Stomach (tissue), 8 donors: ENCODE measurements at regions not wholly inside any gene's neighbourhood (a gene's known extent, or its start where the extent isn't known, plus 50 kb on each side); places are given as distances from the start of the nearest gene placed in this dataset.
A peak's percentile ranks its signal among the peaks of the same experiment; 100 is the strongest.

Source experiments
- DNase-seq, 2 donors: peaks; one replicate each; pipeline versions ENCODE4 v3.0.0 to v3.0.0-alpha.2; 2013 to 2019
- H3K27ac ChIP-seq, 5 donors: fragments of 200-600 bp in 4 of 5; sonication (generic) in 4 of 5; one replicate each; pipeline ENCODE4 v1.5.1; 2013 to 2019; ENCODE audit warnings: mild to moderate bottlenecking in 1 of 5, moderate library complexity in 1 of 5
- H3K27me3 ChIP-seq, 3 donors: fragments of 200-600 bp; sonication (generic); one replicate each; pipeline ENCODE4 v1.5.1; 2017 to 2019; ENCODE audit warnings: mixed run types in 1 of 3
- H3K36me3 ChIP-seq, 4 donors: fragments of 200-600 bp; sonication (generic); 1 replicate in 3 of 4; 2 replicates in 1 of 4; pipeline ENCODE4 v1.5.1; 2016 to 2019
- H3K4me1 ChIP-seq, 4 donors: fragments of 200-600 bp; sonication (generic); one replicate each; pipeline ENCODE4 v1.5.1; 2016 to 2019
- H3K4me3 ChIP-seq, 4 donors: fragments of 200-600 bp; sonication (generic) in 3 of 4; one replicate each; pipeline ENCODE4 v1.5.1; 2016 to 2019; ENCODE audit warnings: mild to moderate bottlenecking in 1 of 4
- H3K9me3 ChIP-seq, 4 donors: fragments of 200-600 bp; sonication (generic); one replicate each; pipeline ENCODE4 v1.5.1; 2016 to 2019
- CTCF ChIP-seq, 7 experiments: fragments of 450-650 bp in 4 of 7; fragments of 200-600 bp in 3 of 7; sonication (generic) in 3 of 7; IDR thresholded peaks; one replicate each; pipeline ENCODE4 v1.5.1; 2016 to 2019; ENCODE audit warnings: antibody characterized with exemption in 7 of 7, control low read depth in 2 of 7, mild to moderate bottlenecking in 1 of 7
- EP300 ChIP-seq: sonication (generic); formaldehyde crosslinking; IDR thresholded peaks from one replicate; pipeline ENCODE4 v1.6.1; 2017; ENCODE audit warnings: antibody characterized with exemption
- POLR2A ChIP-seq, 4 donors: fragments of 450-650 bp; IDR thresholded peaks; one replicate each; pipeline ENCODE4 v1.6.1; 2016; ENCODE audit warnings: antibody characterized with exemption in 4 of 4, control low read depth in 2 of 4, mild to moderate bottlenecking in 1 of 4, moderate library complexity in 1 of 4
- POLR2AphosphoS5 ChIP-seq, 3 donors: sonication (generic); formaldehyde crosslinking; IDR thresholded peaks; one replicate each; pipeline ENCODE4 v1.6.1; 2016; ENCODE audit warnings: antibody characterized with exemption in 3 of 3
- WGBS, 5 donors: extraction: QIAGEN DNeasy Blood & Tissue Kit in 3 of 5; methylation state at CpG; one replicate each; pipeline versions ENCODE4 v1.1.5 to v1.1.7; 2013 to 2018; 5-methylcytosine and 5-hydroxymethylcytosine counted together
- intact Hi-C: fragments of 100-400 bp; cut with DNase I; formaldehyde crosslinking; loops from one replicate; pipeline ENCODE4 v1.15.1; 2023; ENCODE audit warnings: low total_unique reads
- donor health status: healthy with polysubstance abuse.
- donor health status: Bipolar disorder and iron deficiency.
- donor health status: healthy.

GRCh38 chr17:34163646-34164045 is 91.4 kb upstream of the CCL2 start:
- peaks cover 0 to 15% (median 10%) of the 10 kb centered on the region in 4 donors for H3K4me1 ChIP-seq
- no peaks in the 10 kb centered on the region for H3K36me3 ChIP-seq
- peak in 1 of 2 donors; percentile 61 for DNase-seq
- intact Hi-C loops: loop anchor here (10.0 kb wide), 1 partner anchor 379 kb away; no protein-coding TSS in a partner anchor
- H3K4me3 ChIP-seq: no peak overlapping the region
- H3K27ac ChIP-seq: peak overlapping the region in 1 of 5 donors; percentile 64
- WGBS, 5 donors: 9 to 16% (median 12%) methylated on average over 6 of the region's 6 CpGs
- H3K27me3 ChIP-seq: peaks cover 0 to 69% (median 7%) of the 10 kb centered on the region in 3 donors
- no peaks in the 10 kb centered on the region for H3K9me3 ChIP-seq
- no peak for TF ChIP-seq POLR2AphosphoS5 (IDR thresholded peaks at IDR 0.05)
- TF ChIP-seq CTCF (IDR thresholded peaks at IDR 0.05): peak in 4 of 7 experiments; percentile 10 to 23 (median 16)

GRCh38 chr17:34164837-34165236 is 90.2 kb upstream of the CCL2 start:
- H3K27ac ChIP-seq: no peak overlapping the region
- no peaks in the 10 kb centered on the region for H3K9me3 ChIP-seq
- intact Hi-C loops: loop anchor here (10.0 kb wide), 1 partner anchor 380 kb away; no protein-coding TSS in a partner anchor
- TF ChIP-seq CTCF (IDR thresholded peaks at IDR 0.05): no peak
- no peak for DNase-seq
- peaks cover 0 to 57% (median 7%) of the 10 kb centered on the region in 3 donors for H3K27me3 ChIP-seq
- WGBS, 5 donors: 70 to 79% (median 74%) methylated on average over 4 of the region's 4 CpGs
- H3K4me1 ChIP-seq: peaks cover 0 to 15% (median 10%) of the 10 kb centered on the region in 4 donors
- no peak overlapping the region for H3K4me3 ChIP-seq
- H3K36me3 ChIP-seq: no peaks in the 10 kb centered on the region

GRCh38 chr17:34166352-34166751 is 88.7 kb upstream of the CCL2 start:
- H3K27me3 ChIP-seq: peaks cover 0 to 44% (median 7%) of the 10 kb centered on the region in 3 donors
- no peak overlapping the region for H3K4me3 ChIP-seq
- intact Hi-C loops: loop anchor here (10.0 kb wide), 1 partner anchor 382 kb away; no protein-coding TSS in a partner anchor
- TF ChIP-seq EP300 (no peak), POLR2A (IDR thresholded peaks at IDR 0.05) (no peak), POLR2AphosphoS5 (IDR thresholded peaks at IDR 0.05) (no peak)
- H3K36me3 ChIP-seq: no peaks in the 10 kb centered on the region
- no peak for DNase-seq
- H3K27ac ChIP-seq: no peak overlapping the region
- peaks cover 0 to 15% (median 10%) of the 10 kb centered on the region in 4 donors for H3K4me1 ChIP-seq
- H3K9me3 ChIP-seq: no peaks in the 10 kb centered on the region

GRCh38 chr17:34167354-34167753 is 87.7 kb upstream of the CCL2 start:
- Histone ChIP-seq H3K27me3 (peaks cover 0 to 34% (median 4%) of the 10 kb centered on the region in 3 donors), H3K9me3 (peaks cover 0 to 5% (median 0%) of the 10 kb centered on the region in 4 donors), H3K36me3 (no peaks in the 10 kb centered on the region), H3K4me3 (no peak overlapping the region), H3K4me1 (peaks cover 0 to 13% (median 9%) of the 10 kb centered on the region in 4 donors), H3K27ac (no peak overlapping the region)
- DNase-seq: peak; percentile 46 to 50
- WGBS, 5 donors: 16 to 40% (median 35%) methylated on average over 5 of the region's 5 CpGs
- intact Hi-C loops: loop anchor here (10.0 kb wide), 1 partner anchor 383 kb away; no protein-coding TSS in a partner anchor
- TF ChIP-seq CTCF (IDR thresholded peaks at IDR 0.05) (no peak), POLR2AphosphoS5 (IDR thresholded peaks at IDR 0.05) (no peak), POLR2A (IDR thresholded peaks at IDR 0.05) (no peak)

- intact Hi-C loops: loop anchor here (10.0 kb wide), 1 partner anchor 384 kb away; no protein-coding TSS in a partner anchor
Measured at GRCh38 chr17:34168989-34169388, 86.1 kb upstream of the CCL2 start.

More at GRCh38 chr17:34168989-34169388, 86.1 kb upstream of the CCL2 start:
- Histone ChIP-seq H3K4me3 (no peak overlapping the region), H3K36me3 (no peaks in the 10 kb centered on the region), H3K27ac (no peak overlapping the region), H3K9me3 (peaks cover 0 to 7% (median 0%) of the 10 kb centered on the region in 4 donors), H3K27me3 (peaks cover 0 to 25% (median 0%) of the 10 kb centered on the region in 3 donors), H3K4me1 (peaks cover 0 to 10% (median 0%) of the 10 kb centered on the region in 4 donors)
- WGBS, 5 donors: 79 to 88% (median 85%) methylated on average over 4 of the region's 4 CpGs
- TF ChIP-seq POLR2A (IDR thresholded peaks at IDR 0.05) (no peak), EP300 (no peak), CTCF (IDR thresholded peaks at IDR 0.05) (no peak), POLR2AphosphoS5 (IDR thresholded peaks at IDR 0.05) (no peak)
- DNase-seq: no peak
